Stimulated activated naive CD8-positive, alpha-beta T cell treated with anti-CD3 and anti-CD28 coated beads, Interleukin-15, amount 100 ng/mL, for 72 hours (primary cell): ENCODE measurements at regions not wholly inside any gene's neighbourhood (a gene's known extent, or its start where the extent isn't known, plus 50 kb on each side); places are given as distances from the start of the nearest gene placed in this dataset.

Experiments
- ATAC-seq: fragments of 150-1000 bp; cut with Tn5 transposase; 2 replicates; pipeline ENCODE4 v1.10.0; 2021; ENCODE audit warnings: mild to moderate bottlenecking, moderate library complexity
- DNase-seq, 2 donors: peaks; one replicate each; pipeline ENCODE4 v3.0.0; 2021 to 2022
- H3K27ac Mint-ChIP-seq, 2 donors: one replicate each; pipeline ENCODE4 v1.8.0; 2022; ENCODE audit warnings: mild to moderate bottlenecking in 2 of 2, mixed read lengths in 2 of 2, moderate library complexity in 2 of 2
- H3K27me3 Mint-ChIP-seq: one replicate; pipeline ENCODE4 v1.8.0; 2022; ENCODE audit warnings: mixed read lengths
- H3K4me1 Mint-ChIP-seq: one replicate; pipeline ENCODE4 v1.8.0; 2022; ENCODE audit warnings: mild to moderate bottlenecking, mixed read lengths
- H3K4me3 Mint-ChIP-seq, 2 donors: one replicate each; pipeline ENCODE4 v1.8.0; 2022; ENCODE audit warnings: mild to moderate bottlenecking in 2 of 2, mixed read lengths in 2 of 2, moderate library complexity in 1 of 2
- H3K9me3 Mint-ChIP-seq, 2 donors: one replicate each; pipeline ENCODE4 v1.8.0; 2022; ENCODE audit warnings: mixed read lengths in 2 of 2

GRCh38 chr11:70630068-70630467, 231.7 kb downstream of the CTTN start:
- DNase-seq (no peak), ATAC-seq (no peak)
- Mint-ChIP-seq H3K27ac (no peak overlapping the region), H3K4me3 (no peak overlapping the region), H3K4me1 (peaks cover 5% of the 10 kb centered on the region), H3K9me3 (no peaks in the 10 kb centered on the region), H3K27me3 (peaks cover 12% of the 10 kb centered on the region)

DNA sequence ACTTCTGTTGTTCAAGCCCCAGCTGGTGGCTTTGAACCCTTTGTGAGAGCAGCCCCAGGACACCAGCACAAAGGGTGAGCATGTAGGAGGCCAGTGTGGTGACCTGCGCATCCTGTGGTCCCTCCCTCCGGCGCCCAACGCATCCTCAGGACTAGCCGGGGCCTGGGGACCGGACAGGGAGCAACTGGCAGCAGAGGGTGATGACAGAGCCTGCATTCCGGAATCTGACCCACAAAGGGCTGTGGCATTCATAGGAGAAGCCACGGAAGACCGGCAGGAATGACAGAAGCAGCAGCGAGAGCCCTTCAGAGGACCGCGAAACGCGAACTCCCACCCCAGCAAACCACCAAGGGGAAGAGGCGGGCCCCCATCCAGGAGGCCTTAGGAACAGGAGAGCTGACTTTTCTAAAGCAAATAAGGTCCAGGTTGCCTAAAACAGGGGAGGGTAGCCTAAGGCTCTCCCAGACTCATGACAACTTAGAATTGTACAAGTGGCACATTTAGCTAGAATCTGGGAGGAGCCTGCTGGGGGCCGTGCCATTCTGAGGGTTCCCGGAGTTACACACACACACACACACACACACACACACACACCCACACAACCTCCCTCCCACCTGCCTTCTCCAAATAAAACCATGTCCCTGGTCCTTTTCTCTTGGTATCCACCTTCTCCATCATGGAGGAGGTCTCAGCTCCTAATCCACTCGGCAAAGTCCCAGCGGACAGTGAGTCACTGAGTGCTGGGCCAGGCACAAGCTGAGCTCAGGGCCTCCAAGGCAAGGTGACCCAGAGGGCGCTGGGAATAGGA, 232.7 kb downstream of the CTTN start:
- Mint-ChIP-seq H3K4me1 (peaks cover 5% of the 10 kb centered on the region), H3K9me3 (no peaks in the 10 kb centered on the region), H3K4me3 (no peak overlapping the region), H3K27me3 (peaks cover 12% of the 10 kb centered on the region), H3K27ac (no peak overlapping the region)
- no peak for DNase-seq
- ATAC-seq, result no peak

- Mint-ChIP-seq H3K4me1 (peaks cover 5% of the 10 kb centered on the region), H3K27ac (no peak overlapping the region), H3K27me3 (peaks cover 12% of the 10 kb centered on the region), H3K4me3 (no peak overlapping the region), H3K9me3 (no peaks in the 10 kb centered on the region)
- no peak for DNase-seq
- no peak for ATAC-seq
Measured at GRCh38 chr11:70631624-70632047, 233.3 kb downstream of the CTTN start.

- H3K4me1 Mint-ChIP-seq, result peaks cover 4% of the 10 kb centered on the region
- H3K9me3 Mint-ChIP-seq, result no peaks in the 10 kb centered on the region
- ATAC-seq (no peak), DNase-seq (no peak)
- no peak overlapping the region for H3K4me3 Mint-ChIP-seq
- H3K27ac Mint-ChIP-seq, result no peak overlapping the region
- H3K27me3 Mint-ChIP-seq, result peaks cover 9% of the 10 kb centered on the region
Measured at GRCh38 chr11:70633610-70634009, 235.3 kb downstream of the CTTN start.

GRCh38 chr11:70636659-70637058, 238.3 kb downstream of the CTTN start:
- no peaks in the 10 kb centered on the region for H3K4me1 Mint-ChIP-seq
- no peak for DNase-seq
- H3K27me3 Mint-ChIP-seq, result peaks cover 8% of the 10 kb centered on the region

DNA sequence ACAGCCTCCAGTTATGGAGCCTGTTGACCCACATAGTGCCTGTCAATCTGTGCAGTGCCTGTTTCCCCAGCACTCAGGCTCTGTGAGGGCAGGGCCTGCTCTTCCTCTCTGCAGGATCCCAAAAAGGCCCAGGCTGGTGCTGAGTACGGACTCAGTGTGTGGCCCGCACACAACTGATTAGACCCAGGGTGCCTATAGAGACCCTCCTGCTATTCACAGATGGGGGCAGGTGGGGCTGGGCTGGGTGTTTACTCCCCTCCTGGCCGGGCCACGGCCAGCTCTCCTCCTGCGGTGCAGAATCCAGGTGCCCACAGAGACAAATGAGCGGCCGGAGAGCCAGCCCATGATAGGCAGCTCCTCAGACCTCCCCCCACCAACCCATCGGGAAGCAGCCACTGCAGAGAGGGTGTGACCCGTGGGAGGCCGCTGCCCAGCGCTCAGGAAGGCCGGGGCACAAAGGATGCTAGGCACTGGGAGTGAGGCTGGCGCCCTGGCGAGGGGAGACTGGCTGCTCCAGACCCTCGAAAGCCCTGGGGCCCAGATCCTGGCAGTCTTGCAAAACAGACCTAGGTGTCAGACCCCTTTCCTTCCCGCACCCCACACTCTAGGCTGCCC, 239.0 kb downstream of the CTTN start:
- DNase-seq, result no peak
- Mint-ChIP-seq H3K4me3 (no peak overlapping the region), H3K27ac (no peak overlapping the region), H3K4me1 (no peaks in the 10 kb centered on the region), H3K27me3 (peaks cover 11% of the 10 kb centered on the region), H3K9me3 (no peaks in the 10 kb centered on the region)
- no peak for ATAC-seq

More at GRCh38 chr11:70636659-70637058, 238.3 kb downstream of the CTTN start:
- Mint-ChIP-seq H3K4me3 (no peak overlapping the region), H3K27ac (no peak overlapping the region), H3K9me3 (no peaks in the 10 kb centered on the region)
- ATAC-seq, result no peak

DNA sequence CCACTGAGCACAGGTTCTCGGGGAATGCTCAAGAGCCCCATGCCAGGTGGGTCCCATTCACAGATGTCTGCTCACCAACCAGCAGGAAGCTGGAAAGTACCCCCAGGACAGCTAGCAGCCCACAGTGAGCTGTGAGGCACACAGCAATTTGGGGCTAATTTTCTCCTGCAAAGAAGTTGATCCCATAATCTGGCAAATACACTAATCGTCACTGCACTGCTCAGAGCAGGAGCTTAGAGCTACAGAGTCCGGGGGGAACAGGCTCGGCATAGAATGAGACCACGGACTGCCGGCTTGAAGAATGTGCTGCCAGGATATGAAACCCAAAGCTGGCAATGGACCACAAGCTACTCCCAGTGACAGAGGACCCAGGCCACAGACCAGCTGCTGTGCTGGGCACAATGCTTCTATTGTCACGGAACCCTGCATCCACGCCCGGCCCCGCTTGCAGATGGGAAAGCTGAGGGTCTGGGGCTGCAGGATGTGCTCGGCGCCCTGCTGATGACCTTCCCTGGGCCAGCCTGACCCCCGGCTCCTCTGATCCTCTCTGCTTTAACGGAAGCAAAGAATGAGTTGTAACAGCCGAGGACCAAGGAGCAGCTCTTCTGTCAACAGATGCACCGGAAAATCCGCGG, 239.7 kb downstream of the CTTN start:
- Mint-ChIP-seq H3K27me3 (peaks cover 11% of the 10 kb centered on the region), H3K4me1 (no peaks in the 10 kb centered on the region), H3K27ac (no peak overlapping the region), H3K9me3 (no peaks in the 10 kb centered on the region), H3K4me3 (no peak overlapping the region)
- DNase-seq (no peak), ATAC-seq (no peak)

GRCh38 chr11:70640408-70640807, 242.1 kb downstream of the CTTN start:
- Mint-ChIP-seq H3K9me3 (no peaks in the 10 kb centered on the region), H3K4me3 (no peak overlapping the region), H3K27me3 (peaks cover 31% of the 10 kb centered on the region), H3K4me1 (no peaks in the 10 kb centered on the region), H3K27ac (no peak overlapping the region)
- no peak for DNase-seq
- no peak for ATAC-seq

DNA sequence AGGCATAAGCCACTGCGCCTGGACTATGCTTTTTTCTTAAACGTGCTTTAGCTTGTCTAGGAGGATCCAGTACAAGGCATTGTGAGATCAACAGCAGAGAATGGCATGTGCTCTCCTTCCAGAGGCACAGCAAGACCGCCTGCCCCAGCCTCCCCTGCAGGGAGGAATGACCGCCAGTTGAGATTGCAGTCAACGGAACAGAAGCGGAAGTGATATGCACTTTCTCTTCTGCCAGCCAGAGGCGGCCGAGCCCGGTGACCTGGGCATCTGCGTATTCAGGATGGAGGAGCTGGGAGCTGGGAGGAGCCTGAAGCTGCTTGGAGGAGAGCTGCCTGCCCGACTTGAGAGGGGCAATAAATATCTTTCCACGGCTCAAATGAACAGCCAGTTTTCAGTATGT, 243.0 kb downstream of the CTTN start:
- peaks cover 38% of the 10 kb centered on the region for H3K27me3 Mint-ChIP-seq
- no peaks in the 10 kb centered on the region for H3K4me1 Mint-ChIP-seq

GRCh38 chr11:70642266-70642665, 243.9 kb downstream of the CTTN start:
- no peak overlapping the region for H3K27ac Mint-ChIP-seq
- ATAC-seq, result no peak
- DNase-seq, result no peak
- no peaks in the 10 kb centered on the region for H3K4me1 Mint-ChIP-seq
- peaks cover 46% of the 10 kb centered on the region for H3K27me3 Mint-ChIP-seq
- no peak overlapping the region for H3K4me3 Mint-ChIP-seq
- H3K9me3 Mint-ChIP-seq, result no peaks in the 10 kb centered on the region

More for the DNA sequence above, 243.0 kb downstream of the CTTN start:
- no peaks in the 10 kb centered on the region for H3K9me3 Mint-ChIP-seq
- no peak overlapping the region for H3K27ac Mint-ChIP-seq
- DNase-seq (no peak), ATAC-seq (no peak)
- no peak overlapping the region for H3K4me3 Mint-ChIP-seq

- ATAC-seq, result no peak
- peaks cover 49% of the 10 kb centered on the region for H3K27me3 Mint-ChIP-seq
- no peaks in the 10 kb centered on the region for H3K4me1 Mint-ChIP-seq
- no peak overlapping the region for H3K4me3 Mint-ChIP-seq
- no peak overlapping the region for H3K27ac Mint-ChIP-seq
- H3K9me3 Mint-ChIP-seq, result no peaks in the 10 kb centered on the region
- DNase-seq, result no peak
Measured at GRCh38 chr11:70643642-70644041, 245.3 kb downstream of the CTTN start.

DNA sequence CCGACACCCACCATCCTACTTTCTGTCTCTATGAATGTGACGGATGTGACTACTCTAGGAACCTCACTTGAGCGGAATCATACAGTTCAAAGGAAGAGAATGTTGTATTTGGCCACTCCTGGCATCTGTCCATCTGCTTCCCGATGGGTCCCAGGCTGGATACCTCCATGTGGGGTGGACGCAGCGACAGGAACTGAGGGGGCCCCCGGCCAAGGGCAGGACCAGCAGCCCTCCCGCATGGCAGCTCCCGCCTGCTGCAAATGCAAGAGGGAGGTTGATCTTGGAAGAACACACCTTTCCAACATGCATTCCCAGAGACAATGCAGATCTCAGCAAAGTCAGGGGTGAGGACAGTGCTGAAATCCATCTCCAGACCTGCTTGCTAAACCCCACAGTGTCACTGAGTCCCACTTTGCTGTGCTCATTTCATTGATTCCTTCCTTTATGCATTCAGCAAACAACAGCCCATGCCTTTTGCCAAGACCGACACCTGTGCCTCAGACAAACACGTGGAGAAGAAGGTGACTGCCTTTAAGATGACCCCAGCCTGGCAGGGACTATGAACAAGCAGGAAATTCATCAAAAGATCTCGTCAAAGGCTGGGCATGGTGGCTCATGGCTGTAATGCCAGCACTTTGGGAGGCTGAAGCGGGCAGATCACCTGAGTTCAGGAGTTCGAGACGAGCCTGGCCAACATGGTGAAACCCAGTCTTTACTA, 246.2 kb downstream of the CTTN start:
- no peak overlapping the region for H3K27ac Mint-ChIP-seq
- no peak for ATAC-seq
- H3K4me3 Mint-ChIP-seq, result no peak overlapping the region
- DNase-seq, result no peak
- no peaks in the 10 kb centered on the region for H3K4me1 Mint-ChIP-seq
- H3K27me3 Mint-ChIP-seq, result peaks cover 49% of the 10 kb centered on the region
- peaks cover 0 to under 1% of the 10 kb centered on the region in 2 donors for H3K9me3 Mint-ChIP-seq

DNA sequence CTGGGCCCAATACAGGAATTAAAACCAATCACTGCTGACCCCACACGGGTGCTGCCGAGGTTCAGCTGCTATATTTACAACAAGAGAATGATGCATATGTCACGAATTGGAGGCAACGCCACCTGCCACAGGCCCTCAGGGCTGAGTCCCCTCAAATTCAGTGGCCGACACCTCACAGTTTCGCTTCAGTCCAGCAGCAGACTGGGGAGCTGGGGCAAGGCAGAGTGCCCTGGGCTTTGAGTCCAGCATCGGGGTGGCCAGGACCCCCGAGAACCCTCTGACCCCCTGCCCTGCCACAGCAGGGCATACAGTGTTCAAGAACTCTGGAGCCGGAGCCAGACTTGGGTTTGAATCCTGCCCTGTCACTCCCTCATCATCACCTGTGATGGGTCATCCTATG, 247.2 kb downstream of the CTTN start:
- Mint-ChIP-seq H3K4me1 (no peaks in the 10 kb centered on the region), H3K9me3 (peaks cover 0 to 7% of the 10 kb centered on the region in 2 donors), H3K27me3 (peaks cover 49% of the 10 kb centered on the region), H3K27ac (no peak overlapping the region), H3K4me3 (no peak overlapping the region)
- no peak for ATAC-seq
- no peak for DNase-seq

DNA sequence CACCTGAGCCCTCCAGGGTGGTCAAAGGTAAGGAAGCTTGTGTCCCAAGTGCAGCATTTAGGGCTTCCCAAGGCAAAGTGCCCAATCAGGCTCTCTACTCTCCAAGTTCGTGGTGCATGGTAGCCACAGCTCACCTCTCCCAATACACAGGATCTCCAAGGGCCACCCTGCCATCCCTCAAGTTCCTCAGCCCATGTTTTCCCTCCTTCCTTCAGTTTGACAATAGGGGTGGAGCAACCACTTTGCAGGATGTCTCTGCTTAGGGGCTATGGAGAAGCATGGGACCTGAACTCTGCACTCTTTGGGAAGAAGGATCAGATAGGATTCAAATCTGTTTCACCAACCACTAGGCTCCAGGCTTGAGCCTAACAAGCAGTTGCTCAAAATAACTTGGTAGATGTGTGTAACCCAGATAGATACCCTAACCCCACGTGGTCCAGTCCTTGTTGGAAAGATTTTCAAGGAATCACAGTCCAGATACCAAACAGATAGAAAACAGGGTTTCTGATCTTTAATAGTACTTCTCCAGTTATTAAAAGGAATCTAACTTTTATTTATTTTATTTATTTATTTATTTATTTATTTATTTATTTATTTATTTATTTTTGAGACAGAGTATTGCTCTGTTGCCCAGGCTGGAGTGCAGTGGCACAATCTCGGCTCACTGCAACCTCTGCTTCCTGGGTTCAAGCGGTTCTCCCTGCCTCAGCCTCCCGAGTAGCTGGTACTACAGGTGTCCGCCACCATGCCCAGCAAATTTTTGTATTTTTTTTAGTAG, 248.1 kb downstream of the CTTN start:
- no peak overlapping the region for H3K4me3 Mint-ChIP-seq
- H3K27me3 Mint-ChIP-seq, result peaks cover 43% of the 10 kb centered on the region
- no peak for ATAC-seq
- H3K9me3 Mint-ChIP-seq, result peaks cover 0 to 7% of the 10 kb centered on the region in 2 donors
- H3K4me1 Mint-ChIP-seq, result no peaks in the 10 kb centered on the region
- H3K27ac Mint-ChIP-seq, result no peak overlapping the region
- DNase-seq, result no peak
